ENCODE measurements at regions not wholly inside any gene's neighbourhood (a gene's known extent, or its start where the extent isn't known, plus 50 kb on each side); places are given as distances from the start of the nearest gene placed in this dataset.
"Not testable (repeated sequence)": the region's sequence is repeated elsewhere in the genome, so short reads cannot be mapped to it uniquely, and the experiment has no call there.

DNA sequence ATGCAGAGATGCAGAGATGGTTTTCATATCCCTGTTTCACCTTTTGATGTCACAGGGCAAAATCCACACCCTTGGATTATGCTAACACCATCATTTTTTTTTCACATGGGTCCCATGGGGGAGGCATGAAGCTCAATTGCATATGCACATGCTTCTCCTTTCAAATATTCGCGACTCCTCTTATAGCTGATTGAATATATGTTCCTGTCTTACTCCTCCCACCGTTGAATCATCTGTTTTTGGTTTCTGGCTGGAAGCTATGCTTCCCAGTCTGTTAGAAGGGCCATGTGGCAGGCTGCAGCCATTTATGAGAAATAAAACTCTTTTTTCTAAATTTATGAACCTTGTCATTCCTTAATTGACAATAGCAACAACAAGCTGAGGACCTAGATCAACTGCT, 877.9 kb upstream of the CDH18 start:
- H3K27ac Mint-ChIP-seq, POLR2A ChIA-PET, DNase-seq, ATAC-seq, H3K4me3 Mint-ChIP-seq, H3K4me1 Mint-ChIP-seq, H3K36me3 Mint-ChIP-seq, H3K9me3 Mint-ChIP-seq, H3K27me3 Mint-ChIP-seq: not testable (repeated sequence)

DNA sequence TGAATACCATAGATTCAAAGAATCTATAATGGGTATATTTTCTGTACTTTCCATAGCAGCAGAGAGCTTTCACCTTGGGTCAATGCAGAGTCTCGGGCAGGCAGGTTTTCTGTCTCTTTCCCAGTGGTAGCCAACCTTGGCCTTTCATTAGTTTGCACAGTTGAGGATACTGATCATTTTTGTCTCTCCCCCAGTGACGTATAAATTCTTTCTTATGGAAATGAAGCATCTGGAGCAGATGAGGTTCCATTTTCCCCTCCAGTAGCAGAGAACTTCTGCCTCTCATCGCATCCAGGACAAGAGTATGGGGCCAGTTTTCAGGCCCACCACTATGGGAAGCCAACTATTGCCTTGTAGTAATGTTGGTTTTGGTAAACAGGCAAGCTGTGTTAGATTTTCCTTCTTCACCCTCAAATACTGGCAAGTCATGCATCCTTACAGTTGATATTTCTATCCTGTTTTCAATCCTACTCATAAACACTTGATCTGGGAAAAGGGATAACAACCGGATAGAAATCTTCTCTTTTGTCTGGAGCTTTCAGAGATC, 845.2 kb upstream of the CDH18 start:
- DNase-seq (no peak), ATAC-seq (no peak)
- H3K36me3 Mint-ChIP-seq: no peaks in the 10 kb centered on the region
- no peaks in the 10 kb centered on the region for H3K4me1 Mint-ChIP-seq
- POLR2A ChIA-PET: no interaction called here
- H3K4me3 Mint-ChIP-seq: no peak overlapping the region
- no peak overlapping the region for H3K27ac Mint-ChIP-seq
- no peaks in the 10 kb centered on the region for H3K27me3 Mint-ChIP-seq
- peaks cover 0 to 14% (median 5%) of the 10 kb centered on the region in 9 donors for H3K9me3 Mint-ChIP-seq

DNA sequence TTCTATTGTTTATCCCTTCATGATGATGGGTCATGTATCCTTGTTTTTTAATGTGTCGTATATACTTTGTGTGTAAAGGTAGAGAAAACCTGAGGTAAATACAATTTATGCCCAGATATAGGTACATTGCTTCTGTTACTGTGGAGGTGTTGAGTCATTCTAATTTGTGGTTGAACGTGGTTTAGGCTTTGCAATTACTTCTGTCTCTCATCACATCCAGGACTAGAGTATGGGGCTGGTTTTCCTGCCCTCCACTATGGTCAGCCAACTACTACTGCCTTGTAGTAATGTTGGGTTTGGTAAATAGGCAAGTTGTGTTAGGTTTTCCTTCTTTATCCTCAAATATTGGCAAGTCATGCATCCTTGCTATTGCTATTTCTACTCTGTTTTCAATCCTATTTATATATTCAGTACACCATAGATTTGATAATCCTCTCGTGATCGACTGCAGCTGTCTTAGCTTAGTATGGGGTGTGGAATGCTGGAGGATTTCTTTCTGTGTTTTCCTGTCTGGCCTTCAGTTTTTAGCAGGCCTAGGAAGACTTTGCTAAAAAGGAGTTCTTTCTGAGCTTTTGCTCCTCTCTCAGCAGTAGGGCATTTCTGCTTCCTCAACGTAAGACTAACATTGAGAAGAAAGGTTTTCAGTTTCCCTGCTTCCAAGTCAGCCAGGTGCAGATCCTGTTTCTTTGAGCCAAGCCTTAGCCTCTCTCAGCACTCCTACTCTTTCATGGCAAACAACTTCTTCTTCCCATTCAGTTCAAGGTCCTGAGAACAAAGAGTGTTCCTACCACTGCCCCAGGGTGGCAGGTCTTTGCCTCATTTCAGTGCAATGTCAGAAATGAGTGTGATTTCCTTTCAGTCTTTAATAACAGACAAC, 844.4 kb upstream of the CDH18 start:
- ATAC-seq: no peak
- H3K9me3 Mint-ChIP-seq: peaks cover 0 to 13% (median 5%) of the 10 kb centered on the region in 9 donors
- POLR2A ChIA-PET: no interaction called here
- no peak overlapping the region for H3K4me3 Mint-ChIP-seq
- H3K27me3 Mint-ChIP-seq: no peaks in the 10 kb centered on the region
- H3K4me1 Mint-ChIP-seq: no peaks in the 10 kb centered on the region
- H3K27ac Mint-ChIP-seq: no peak overlapping the region
- no peak for DNase-seq
- H3K36me3 Mint-ChIP-seq: no peaks in the 10 kb centered on the region

DNA sequence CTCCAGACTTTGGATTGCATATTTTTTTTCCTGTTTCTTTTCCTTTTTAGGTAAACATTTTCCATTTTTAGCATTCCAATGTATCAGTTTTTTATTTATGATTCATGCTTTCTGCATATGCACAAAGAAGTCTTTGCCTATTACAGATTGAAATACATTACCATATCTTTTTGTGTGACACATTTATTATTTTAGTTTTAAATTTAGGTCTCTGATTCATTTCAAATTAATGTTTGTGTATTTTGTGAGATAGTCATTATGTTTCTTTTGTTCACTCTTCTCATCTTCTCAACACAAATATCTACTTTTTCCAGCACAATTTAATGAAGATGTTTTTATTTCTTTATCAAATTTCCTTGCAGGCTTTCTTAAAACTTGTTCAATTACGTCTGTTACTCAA, 838.0 kb upstream of the CDH18 start:
- H3K27me3 Mint-ChIP-seq, H3K4me1 Mint-ChIP-seq, DNase-seq, H3K36me3 Mint-ChIP-seq, ATAC-seq, H3K27ac Mint-ChIP-seq, POLR2A ChIA-PET, H3K4me3 Mint-ChIP-seq: not testable (repeated sequence)
- peaks cover 0 to 10% (median 0%) of the 10 kb centered on the region in 9 donors for H3K9me3 Mint-ChIP-seq

DNA sequence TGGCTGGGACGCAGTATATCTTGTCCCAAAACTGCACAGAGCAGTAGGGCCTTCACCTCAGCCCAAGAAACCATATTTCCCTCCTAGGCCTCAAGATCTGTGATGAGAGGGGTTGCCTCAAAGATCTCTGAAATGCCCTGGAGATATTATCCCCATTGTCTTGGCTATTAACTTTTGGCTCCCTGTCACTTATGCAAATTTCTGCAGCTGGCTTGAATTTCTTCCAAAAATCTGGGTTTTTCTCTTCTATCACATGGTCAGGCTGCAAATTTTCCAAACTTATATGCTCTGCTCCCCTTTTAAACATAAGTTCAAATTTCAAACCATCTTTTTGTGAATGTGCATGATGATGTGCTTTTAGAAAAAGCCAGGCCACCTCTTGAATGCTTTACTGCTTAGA, 809.2 kb upstream of the CDH18 start:
- peaks cover 0 to 20% (median 4%) of the 10 kb centered on the region in 9 donors for H3K9me3 Mint-ChIP-seq
- H3K27me3 Mint-ChIP-seq, H3K4me1 Mint-ChIP-seq, H3K4me3 Mint-ChIP-seq, H3K36me3 Mint-ChIP-seq, ATAC-seq, POLR2A ChIA-PET, DNase-seq, H3K27ac Mint-ChIP-seq: not testable (repeated sequence)

DNA sequence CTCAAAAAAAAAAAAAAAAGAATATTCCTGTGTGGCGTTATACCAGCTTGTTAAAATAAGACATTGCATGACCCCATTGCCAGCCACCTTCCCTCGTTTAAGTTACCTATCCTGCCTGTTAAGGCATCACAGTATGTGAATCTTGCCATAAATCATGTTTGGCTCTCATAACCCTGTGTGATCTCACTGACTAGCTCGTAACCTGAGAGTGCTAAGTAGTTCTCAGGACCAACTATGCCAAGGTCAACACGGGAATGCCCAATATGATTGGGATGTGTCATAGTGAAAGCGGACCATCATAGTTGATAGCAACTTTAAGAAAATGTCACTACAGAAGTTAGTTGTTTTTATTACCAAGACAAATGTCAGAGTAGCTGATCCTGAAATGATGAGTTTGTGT, 796.8 kb upstream of the CDH18 start:
- H3K4me3 Mint-ChIP-seq, ATAC-seq, H3K9me3 Mint-ChIP-seq, H3K4me1 Mint-ChIP-seq, POLR2A ChIA-PET, DNase-seq, H3K27me3 Mint-ChIP-seq, H3K36me3 Mint-ChIP-seq, H3K27ac Mint-ChIP-seq: not testable (repeated sequence)

DNA sequence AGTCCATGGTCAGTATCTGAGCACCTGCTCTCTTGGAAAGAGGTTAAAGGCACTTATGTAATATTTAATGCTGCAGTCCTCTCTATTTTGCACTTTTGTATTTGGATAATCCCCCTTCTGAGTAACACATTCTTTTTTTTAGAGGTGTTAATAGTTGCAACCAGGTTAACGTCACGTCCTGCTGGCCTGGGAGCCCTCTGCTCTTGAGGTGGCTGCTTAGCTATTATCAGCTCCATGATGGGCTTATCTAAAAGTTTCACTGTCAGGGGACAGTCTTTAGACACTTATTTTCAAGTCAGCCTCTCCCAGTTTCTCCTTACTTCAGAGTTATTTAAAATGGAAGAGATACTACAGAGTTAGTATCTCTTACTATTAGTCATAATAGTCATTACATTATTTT, 795.5 kb upstream of the CDH18 start:
- DNase-seq, H3K27me3 Mint-ChIP-seq, H3K36me3 Mint-ChIP-seq, H3K9me3 Mint-ChIP-seq, H3K4me1 Mint-ChIP-seq, POLR2A ChIA-PET, ATAC-seq, H3K27ac Mint-ChIP-seq, H3K4me3 Mint-ChIP-seq: not testable (repeated sequence)

DNA sequence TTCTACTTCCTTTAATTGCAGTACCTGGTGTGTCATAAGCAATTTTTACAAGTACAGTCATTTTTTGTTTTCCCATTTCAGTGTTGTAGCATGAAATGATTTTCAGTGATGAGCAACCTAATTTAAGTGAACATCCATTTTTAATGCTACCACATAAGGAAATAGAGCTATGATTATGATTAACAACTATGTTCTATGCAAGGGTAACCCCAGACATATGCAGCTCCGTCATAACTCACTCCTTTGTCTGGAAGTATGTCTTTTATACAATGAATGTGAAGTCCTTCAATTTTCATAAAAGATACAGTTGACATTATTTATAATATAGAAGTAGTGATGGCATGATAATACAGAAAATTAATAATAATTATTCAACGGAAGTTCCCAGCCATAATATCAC, 783.3 kb upstream of the CDH18 start:
- H3K4me3 Mint-ChIP-seq, H3K9me3 Mint-ChIP-seq, H3K4me1 Mint-ChIP-seq, DNase-seq, ATAC-seq, H3K27me3 Mint-ChIP-seq, POLR2A ChIA-PET, H3K27ac Mint-ChIP-seq, H3K36me3 Mint-ChIP-seq: not testable (repeated sequence)

DNA sequence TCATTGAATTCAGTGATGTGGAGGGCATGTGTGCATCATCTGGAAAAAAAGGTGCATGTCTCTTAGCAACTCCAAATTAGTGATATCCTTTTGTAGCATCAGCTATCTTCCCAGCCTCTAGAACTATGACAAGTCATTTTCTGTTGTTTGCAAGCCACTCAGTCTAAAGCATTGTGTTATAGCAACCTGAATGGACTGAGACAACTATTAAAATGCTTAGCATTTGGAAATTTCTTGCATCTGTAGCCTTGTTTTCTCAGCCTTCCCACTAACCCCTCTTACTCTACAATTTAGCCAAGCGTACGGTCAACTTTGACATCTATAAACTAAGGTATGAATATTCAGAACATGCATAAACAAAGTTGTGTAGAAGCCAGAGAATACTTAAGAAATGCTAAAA, 777.1 kb upstream of the CDH18 start:
- H3K4me3 Mint-ChIP-seq, H3K27ac Mint-ChIP-seq, ATAC-seq, H3K4me1 Mint-ChIP-seq, H3K36me3 Mint-ChIP-seq, DNase-seq, POLR2A ChIA-PET, H3K9me3 Mint-ChIP-seq, H3K27me3 Mint-ChIP-seq: not testable (repeated sequence)

DNA sequence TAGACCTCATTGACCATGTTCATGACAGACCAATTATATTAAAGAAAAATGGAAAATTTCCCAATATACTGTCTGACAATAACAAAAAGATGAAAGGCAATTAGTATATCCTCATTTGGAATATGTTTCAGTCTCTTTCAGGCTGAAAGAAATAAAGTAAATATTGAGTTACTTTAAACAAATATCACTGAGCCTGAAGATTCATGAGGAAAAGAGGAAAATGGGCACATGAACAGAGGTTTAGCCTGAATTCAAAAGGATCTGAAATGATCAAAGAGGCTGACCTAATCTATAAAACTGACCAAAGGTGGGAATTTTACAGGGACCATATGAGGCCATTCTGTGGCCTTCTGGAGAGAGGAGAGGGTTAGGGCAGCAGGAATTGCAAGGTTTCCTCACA, 771.5 kb upstream of the CDH18 start:
- H3K27me3 Mint-ChIP-seq, DNase-seq, H3K27ac Mint-ChIP-seq, H3K36me3 Mint-ChIP-seq, ATAC-seq, H3K4me1 Mint-ChIP-seq, POLR2A ChIA-PET, H3K4me3 Mint-ChIP-seq, H3K9me3 Mint-ChIP-seq: not testable (repeated sequence)

DNA sequence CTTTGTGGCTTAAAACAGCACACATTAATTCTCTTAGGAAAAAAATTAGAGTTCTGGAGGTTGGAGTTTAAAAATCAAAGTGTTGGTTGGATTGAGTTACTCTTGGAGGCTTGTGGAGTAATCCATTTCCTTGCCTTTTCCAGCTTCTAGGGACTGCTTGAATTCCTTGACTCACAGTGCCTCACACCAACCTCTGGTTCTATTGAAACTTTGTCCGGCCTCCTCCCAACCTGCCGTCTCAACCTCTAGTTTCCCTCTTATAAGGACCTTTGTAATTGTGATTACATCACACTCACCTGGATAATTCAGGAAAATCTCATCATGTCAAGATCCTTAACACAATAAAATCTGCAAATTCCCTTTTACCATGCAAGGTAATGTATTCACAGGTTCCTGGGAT, 764.2 kb upstream of the CDH18 start:
- H3K27ac Mint-ChIP-seq, H3K27me3 Mint-ChIP-seq, H3K9me3 Mint-ChIP-seq, H3K4me1 Mint-ChIP-seq, H3K4me3 Mint-ChIP-seq, DNase-seq, H3K36me3 Mint-ChIP-seq, POLR2A ChIA-PET, ATAC-seq: not testable (repeated sequence)

DNA sequence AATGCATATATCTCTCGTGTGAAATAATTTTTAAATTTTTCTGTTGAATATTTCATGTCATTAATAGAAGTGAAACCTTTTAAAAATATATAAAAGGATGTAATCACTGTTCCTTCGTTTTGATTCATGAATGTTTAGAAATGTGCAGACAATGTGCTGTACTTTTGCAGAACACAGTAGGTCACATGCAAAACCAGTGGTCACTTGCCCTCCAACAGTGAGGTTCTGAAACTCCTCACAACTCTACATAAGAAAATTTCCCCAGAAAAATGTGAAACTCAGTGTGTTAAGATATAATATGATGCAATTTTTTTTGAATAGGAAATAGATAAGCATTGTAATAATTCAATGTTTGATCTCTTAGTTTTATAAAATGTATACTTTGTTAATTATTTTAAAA, 747.7 kb upstream of the CDH18 start:
- H3K27ac Mint-ChIP-seq, POLR2A ChIA-PET, H3K27me3 Mint-ChIP-seq, H3K36me3 Mint-ChIP-seq, DNase-seq, ATAC-seq, H3K4me1 Mint-ChIP-seq, H3K4me3 Mint-ChIP-seq: not testable (repeated sequence)
- H3K9me3 Mint-ChIP-seq: peaks cover 0 to 19% (median 8%) of the 10 kb centered on the region in 9 donors

DNA sequence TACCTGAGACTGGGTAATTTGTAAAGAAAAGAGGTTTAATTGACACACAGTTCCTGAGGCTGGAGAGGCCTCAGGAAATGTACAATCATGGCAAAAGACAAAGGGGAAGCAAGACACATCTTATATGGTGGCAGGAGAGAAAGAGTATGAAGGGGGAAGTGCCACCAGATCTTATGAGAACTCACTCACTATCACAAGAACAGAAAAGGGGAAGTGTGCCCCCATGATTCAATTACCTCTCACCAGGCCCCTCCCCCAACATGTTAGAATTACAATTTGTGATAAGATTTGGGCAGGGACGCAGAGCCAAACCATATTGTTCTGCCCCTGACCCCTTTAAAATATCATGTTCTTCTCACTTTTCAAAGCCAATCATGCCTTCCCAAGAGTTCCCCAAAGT, 744.2 kb upstream of the CDH18 start:
- POLR2A ChIA-PET, H3K9me3 Mint-ChIP-seq, ATAC-seq, H3K27me3 Mint-ChIP-seq, H3K36me3 Mint-ChIP-seq, H3K27ac Mint-ChIP-seq, H3K4me3 Mint-ChIP-seq, H3K4me1 Mint-ChIP-seq, DNase-seq: not testable (repeated sequence)

DNA sequence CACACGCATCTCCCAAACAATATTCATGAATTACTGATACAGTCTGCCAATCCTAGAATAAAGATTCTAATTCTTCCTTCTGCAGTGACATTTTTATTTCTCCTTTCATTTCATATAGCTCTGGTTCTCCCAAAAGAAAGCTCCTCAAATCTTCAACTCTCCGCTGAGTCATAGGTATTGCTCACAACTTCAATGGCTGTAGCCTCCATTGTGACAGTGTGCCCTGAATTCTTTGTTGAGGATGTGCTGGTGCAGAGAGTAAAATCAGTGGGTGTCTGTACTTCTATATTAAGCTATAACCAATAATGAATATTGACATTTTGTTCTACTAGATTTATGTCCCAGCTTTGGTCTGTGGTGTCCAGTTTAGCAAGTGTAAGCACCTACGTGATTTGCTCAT, 733.3 kb upstream of the CDH18 start:
- H3K27ac Mint-ChIP-seq, DNase-seq, POLR2A ChIA-PET, H3K27me3 Mint-ChIP-seq, ATAC-seq, H3K9me3 Mint-ChIP-seq, H3K4me3 Mint-ChIP-seq, H3K4me1 Mint-ChIP-seq, H3K36me3 Mint-ChIP-seq: not testable (repeated sequence)

All from naive thymus-derived CD8-positive, alpha-beta T cell (primary cell).